ENCODE measurements at regions not wholly inside any gene's neighbourhood (a gene's known extent, or its start where the extent isn't known, plus 50 kb on each side); places are given as distances from the start of the nearest gene placed in this dataset.
"Not testable (repeated sequence)": the region's sequence is repeated elsewhere in the genome, so short reads cannot be mapped to it uniquely, and the experiment has no call there.

GRCh38 chr6:27693766-27694546 lies 218.2 kb downstream of the OR2B2 start:
- intact Hi-C loops (cut with DNase I): no loop called here
- ATAC-seq (peak; percentile 82 to 90 (median 86)), FAIRE-seq (no peak), DNase-seq (peak in 4 of 6 donors; percentile 12 to 63 (median 37))
- 1 to 2% methylated on average over 34 of the region's 34 CpGs for WGBS, 2 donors
- H3K27ac ChIP-seq: peak overlapping the region in 1 of 4 donors; percentile 36
- no peak for TF ChIP-seq CTCF (IDR thresholded peaks at IDR 0.05)
- H3K27me3 ChIP-seq: no peaks in the 10 kb centered on the region
- peak overlapping the region; percentile 21 to 57 (median 44) for H3K4me3 ChIP-seq
- no peaks in the 10 kb centered on the region for H3K36me3 ChIP-seq
- no peaks in the 10 kb centered on the region for H3K4me1 ChIP-seq
- H3K9me3 ChIP-seq: no peaks in the 10 kb centered on the region

GRCh38 chr6:27692133-27692532 lies 219.2 kb upstream of the ZNF184 start:
- H3K9me3 ChIP-seq; H3K27ac ChIP-seq; H3K4me3 ChIP-seq; H3K4me1 ChIP-seq; H3K27me3 ChIP-seq; ATAC-seq; FAIRE-seq; H3K36me3 ChIP-seq; DNase-seq; intact Hi-C loops (cut with DNase I): not testable (repeated sequence)
- 94 to 95% methylated on average over 10 of the region's 10 CpGs for WGBS, 2 donors

- Histone ChIP-seq H3K36me3 (no peaks in the 10 kb centered on the region), H3K4me1 (no peaks in the 10 kb centered on the region), H3K4me3 (peak overlapping the region in 3 of 4 donors; percentile 6 to 53 (median 35)), H3K27me3 (no peaks in the 10 kb centered on the region), H3K27ac (no peak overlapping the region), H3K9me3 (no peaks in the 10 kb centered on the region)
- TF ChIP-seq CTCF (IDR thresholded peaks at IDR 0.05): no peak
- peak; percentile 60 to 85 (median 80) for DNase-seq
- WGBS, 2 donors: 1 to 2% methylated on average over 28 of the region's 28 CpGs
- no peak for FAIRE-seq
- ATAC-seq: peak; percentile 92 to 96 (median 94)
- intact Hi-C loops (cut with DNase I): no loop called here
Observed at GRCh38 chr6:27688014-27688586, 215.2 kb upstream of the ZNF184 start.

GRCh38 chr6:27687154-27688013 lies 214.5 kb upstream of the ZNF184 start:
- 4% methylated on average over 43 of the region's 43 CpGs for WGBS, 2 donors

More at GRCh38 chr6:27687154-27688013, 214.5 kb upstream of the ZNF184 start:
- H3K9me3 ChIP-seq: no peaks in the 10 kb centered on the region
- ATAC-seq (peak; percentile 77 to 93 (median 88)), DNase-seq (peak; percentile 28 to 87 (median 62)), FAIRE-seq (no peak)
- H3K4me3 ChIP-seq: peak overlapping the region in 3 of 4 donors; percentile 6 to 53 (median 35)
- peak in 3 of 4 donors; percentile 13 to 28 (median 28) for TF ChIP-seq CTCF (IDR thresholded peaks at IDR 0.05)
- H3K27ac ChIP-seq: no peak overlapping the region
- peaks cover 0 to 5% (median 0%) of the 10 kb centered on the region in 4 donors for H3K27me3 ChIP-seq
- no peaks in the 10 kb centered on the region for H3K36me3 ChIP-seq
- H3K4me1 ChIP-seq: no peaks in the 10 kb centered on the region
- intact Hi-C loops (cut with DNase I): no loop called here

Data from pancreas (tissue), 10 donors.